Upper lobe of left lung (tissue), 6 donors: ENCODE measurements at regions not wholly inside any gene's neighbourhood (a gene's known extent, or its start where the extent isn't known, plus 50 kb on each side); places are given as distances from the start of the nearest gene placed in this dataset.
A peak's percentile ranks its signal among the peaks of the same experiment; 100 is the strongest.

Source experiments
- ATAC-seq, 2 donors: fragments of 200-7000 bp; cut with Tn5 transposase; one replicate each; pipeline ENCODE4 v1.9.1; 2022; ENCODE audit warnings: mild to moderate bottlenecking in 2 of 2, moderate library complexity in 2 of 2; ENCODE audit not compliant: low FRiP score in 2 of 2
- DNase-seq, 2 donors: peaks; one replicate each; pipeline ENCODE4 v3.0.0-alpha.2; 2019 to 2020
- H3K27ac ChIP-seq, 4 donors: fragments of 200-600 bp; sonication (generic); one replicate each; pipeline ENCODE4 v1.5.1; 2016 to 2019
- H3K27me3 ChIP-seq, 4 donors: fragments of 200-600 bp; sonication (generic); one replicate each; pipeline ENCODE4 v1.5.1; 2017 to 2019
- H3K36me3 ChIP-seq, 4 donors: fragments of 200-600 bp; sonication (generic); one replicate each; pipeline ENCODE4 v1.5.1; 2016 to 2019
- H3K4me1 ChIP-seq, 4 donors: fragments of 200-600 bp; sonication (generic); one replicate each; pipeline ENCODE4 v1.5.1; 2018 to 2019
- H3K4me3 ChIP-seq, 4 donors: fragments of 200-600 bp; sonication (generic); one replicate each; pipeline ENCODE4 v1.5.1; 2017 to 2019; ENCODE audit warnings: mild to moderate bottlenecking in 2 of 4, moderate library complexity in 1 of 4
- H3K9me3 ChIP-seq, 4 donors: fragments of 200-600 bp; sonication (generic); one replicate each; pipeline ENCODE4 v1.5.1; 2018 to 2019
- EP300 ChIP-seq, 4 donors: sonication (generic); formaldehyde crosslinking; IDR thresholded peaks; one replicate each; pipeline ENCODE4 v1.5.1; 2017; ENCODE audit warnings: antibody characterized with exemption in 4 of 4, control low read depth in 2 of 4
- POLR2A ChIP-seq, 4 donors: fragments of 450-650 bp; IDR thresholded peaks; one replicate each; pipeline ENCODE4 v1.5.1; 2016 to 2017; ENCODE audit warnings: antibody characterized with exemption in 4 of 4, mild to moderate bottlenecking in 2 of 4
- POLR2AphosphoS5 ChIP-seq, 2 donors: sonication (generic); formaldehyde crosslinking; IDR thresholded peaks; one replicate each; pipeline ENCODE4 v1.5.1; 2017; ENCODE audit warnings: antibody characterized with exemption in 2 of 2
- WGBS, 2 donors: methylation state at CpG; one replicate each; pipeline ENCODE4 v1.1.5; 2017 to 2018; 5-methylcytosine and 5-hydroxymethylcytosine counted together
- TF ChIP-seq, protein P1 (sequence below), 6 experiments: fragments of 450-650 bp in 4 of 6; fragments of 200-600 bp in 2 of 6; sonication (generic) in 2 of 6; IDR thresholded peaks; one replicate each; pipeline ENCODE4 v1.5.1; 2016 to 2019; ENCODE audit warnings: antibody characterized with exemption in 6 of 6
- donor health status: DM: no; HTN: no; CAD: no; lungs with moderate emphysema.
- donor health status: DM: no; HTN: yes; CAD: no; lungs with severe emphysema.

DNA sequence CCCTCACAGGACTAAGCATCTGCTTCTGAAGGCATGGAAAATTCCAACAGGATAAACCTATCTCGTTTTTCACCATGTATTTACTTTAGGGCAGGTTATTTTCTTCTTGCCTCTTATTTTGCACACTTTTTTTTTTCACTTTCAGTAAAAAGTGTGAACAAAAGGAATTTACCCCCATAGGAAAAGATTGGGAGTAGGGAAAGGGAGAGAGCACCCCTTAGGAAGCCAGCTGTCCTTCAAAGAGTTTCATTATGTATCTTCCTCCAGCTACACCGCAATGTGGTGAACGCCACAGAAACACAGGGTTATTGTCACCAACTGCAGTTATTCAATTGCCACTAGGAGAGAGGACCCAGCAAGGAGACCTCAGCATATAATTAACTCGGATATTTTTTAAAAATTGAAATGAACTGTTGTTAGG, 286.2 kb upstream of the VRK2 start:
- 60 to 68% methylated on average over 4 of the region's 4 CpGs for WGBS, 2 donors
- TF ChIP-seq, protein P1, sequence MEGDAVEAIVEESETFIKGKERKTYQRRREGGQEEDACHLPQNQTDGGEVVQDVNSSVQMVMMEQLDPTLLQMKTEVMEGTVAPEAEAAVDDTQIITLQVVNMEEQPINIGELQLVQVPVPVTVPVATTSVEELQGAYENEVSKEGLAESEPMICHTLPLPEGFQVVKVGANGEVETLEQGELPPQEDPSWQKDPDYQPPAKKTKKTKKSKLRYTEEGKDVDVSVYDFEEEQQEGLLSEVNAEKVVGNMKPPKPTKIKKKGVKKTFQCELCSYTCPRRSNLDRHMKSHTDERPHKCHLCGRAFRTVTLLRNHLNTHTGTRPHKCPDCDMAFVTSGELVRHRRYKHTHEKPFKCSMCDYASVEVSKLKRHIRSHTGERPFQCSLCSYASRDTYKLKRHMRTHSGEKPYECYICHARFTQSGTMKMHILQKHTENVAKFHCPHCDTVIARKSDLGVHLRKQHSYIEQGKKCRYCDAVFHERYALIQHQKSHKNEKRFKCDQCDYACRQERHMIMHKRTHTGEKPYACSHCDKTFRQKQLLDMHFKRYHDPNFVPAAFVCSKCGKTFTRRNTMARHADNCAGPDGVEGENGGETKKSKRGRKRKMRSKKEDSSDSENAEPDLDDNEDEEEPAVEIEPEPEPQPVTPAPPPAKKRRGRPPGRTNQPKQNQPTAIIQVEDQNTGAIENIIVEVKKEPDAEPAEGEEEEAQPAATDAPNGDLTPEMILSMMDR (IDR thresholded peaks at IDR 0.05), result no peak
- TF ChIP-seq POLR2A (IDR thresholded peaks at IDR 0.05) (no peak), EP300 (IDR thresholded peaks at IDR 0.05) (no peak), POLR2AphosphoS5 (IDR thresholded peaks at IDR 0.05) (no peak)
- Histone ChIP-seq H3K27ac (no peak overlapping the region), H3K36me3 (no peaks in the 10 kb centered on the region), H3K4me1 (peaks cover 0 to 10% (median 9%) of the 10 kb centered on the region in 4 donors), H3K4me3 (peak overlapping the region in 2 of 4 donors; percentile 20 to 32), H3K27me3 (no peaks in the 10 kb centered on the region), H3K9me3 (no peaks in the 10 kb centered on the region)
- DNase-seq (no peak), ATAC-seq (no peak)

DNA sequence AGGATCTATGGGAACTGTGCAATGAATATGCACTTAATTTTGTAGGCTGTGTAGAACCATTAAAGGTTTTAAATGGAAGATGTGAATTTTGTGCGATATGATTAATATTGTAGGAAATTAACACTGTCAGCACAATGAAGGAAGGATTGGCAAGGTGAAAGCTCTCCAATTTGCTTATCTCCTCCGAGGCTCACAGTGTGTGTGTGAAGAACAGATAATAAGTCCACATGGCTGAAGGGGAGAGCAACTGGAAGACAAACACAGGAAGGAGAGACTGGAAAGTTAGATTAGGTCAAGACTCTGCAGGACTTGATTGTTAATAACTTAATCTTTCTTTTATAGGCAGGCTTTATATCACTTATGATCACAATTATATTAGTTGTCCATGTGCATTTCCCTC, 269.7 kb upstream of the VRK2 start:
- TF ChIP-seq EP300 (IDR thresholded peaks at IDR 0.05), result no peak
- TF ChIP-seq POLR2A (IDR thresholded peaks at IDR 0.05), result no peak
- no peak for TF ChIP-seq POLR2AphosphoS5 (IDR thresholded peaks at IDR 0.05)
- TF ChIP-seq, protein P1 (IDR thresholded peaks at IDR 0.05), result no peak
- H3K4me1 ChIP-seq, result no peaks in the 10 kb centered on the region
- no peak overlapping the region for H3K4me3 ChIP-seq
- no peaks in the 10 kb centered on the region for H3K27me3 ChIP-seq
- ATAC-seq, result no peak
- no peak overlapping the region for H3K27ac ChIP-seq
- no peaks in the 10 kb centered on the region for H3K9me3 ChIP-seq
- no peak for DNase-seq
- H3K36me3 ChIP-seq, result no peaks in the 10 kb centered on the region
- WGBS, 2 donors, result 51 to 59% methylated on average over 2 of the region's 2 CpGs

DNA sequence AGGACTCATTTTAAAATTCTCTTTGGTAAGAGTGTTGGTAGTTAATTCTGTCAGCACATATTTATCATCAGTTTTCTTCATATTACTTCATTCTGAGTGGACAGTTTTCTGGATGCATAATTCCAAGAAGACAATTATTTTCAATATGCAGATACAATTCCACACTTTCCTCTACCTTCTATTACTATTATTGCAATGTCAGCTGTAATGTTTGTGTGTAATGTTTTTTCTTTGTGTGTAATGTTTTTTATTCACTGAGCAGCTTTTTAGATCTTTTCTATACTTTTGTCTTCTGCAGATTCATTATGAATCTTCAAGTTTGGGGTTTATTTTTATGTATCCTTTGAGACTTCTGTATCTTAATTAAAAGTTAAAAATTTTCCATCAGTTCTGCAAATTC, 264.0 kb upstream of the VRK2 start:
- H3K4me3 ChIP-seq, result no peak overlapping the region
- H3K36me3 ChIP-seq, result no peaks in the 10 kb centered on the region
- ATAC-seq (no peak), DNase-seq (no peak)
- no peaks in the 10 kb centered on the region for H3K9me3 ChIP-seq
- TF ChIP-seq POLR2AphosphoS5 (IDR thresholded peaks at IDR 0.05) (no peak), EP300 (IDR thresholded peaks at IDR 0.05) (no peak), POLR2A (IDR thresholded peaks at IDR 0.05) (no peak)
- TF ChIP-seq, protein P1 (IDR thresholded peaks at IDR 0.05), result no peak
- no peaks in the 10 kb centered on the region for H3K4me1 ChIP-seq
- no peaks in the 10 kb centered on the region for H3K27me3 ChIP-seq
- no peak overlapping the region for H3K27ac ChIP-seq

DNA sequence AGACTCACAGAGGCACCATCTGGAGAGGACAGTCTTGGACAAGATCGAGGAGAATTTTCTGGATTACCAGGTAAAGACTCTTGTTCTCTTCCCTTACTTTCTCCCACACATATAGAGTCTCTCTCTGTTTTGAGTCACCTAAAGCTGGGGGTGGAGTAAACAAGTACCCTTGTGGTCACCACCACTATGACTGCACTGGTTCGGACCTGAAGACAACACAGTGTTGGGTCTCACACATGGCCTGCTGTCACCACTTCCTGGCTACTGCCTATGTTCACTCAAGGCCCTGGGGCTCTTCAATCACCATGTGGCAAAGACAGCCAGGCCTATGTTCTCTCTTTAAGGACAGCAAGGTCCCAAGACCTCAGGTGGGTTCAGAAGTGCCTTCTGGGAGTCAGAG, 253.3 kb upstream of the VRK2 start:
- no peaks in the 10 kb centered on the region for H3K27me3 ChIP-seq
- H3K36me3 ChIP-seq, result no peaks in the 10 kb centered on the region
- DNase-seq (no peak), ATAC-seq (no peak)
- H3K9me3 ChIP-seq, result no peaks in the 10 kb centered on the region
- H3K4me1 ChIP-seq, result no peaks in the 10 kb centered on the region
- no peak overlapping the region for H3K27ac ChIP-seq
- no peak overlapping the region for H3K4me3 ChIP-seq
- TF ChIP-seq, protein P1 (IDR thresholded peaks at IDR 0.05), result no peak
- TF ChIP-seq EP300 (IDR thresholded peaks at IDR 0.05) (no peak), POLR2AphosphoS5 (IDR thresholded peaks at IDR 0.05) (no peak), POLR2A (IDR thresholded peaks at IDR 0.05) (no peak)
- WGBS, 2 donors, result 95 to 100% methylated on average over 1 to 2 of the region's 2 CpGs

DNA sequence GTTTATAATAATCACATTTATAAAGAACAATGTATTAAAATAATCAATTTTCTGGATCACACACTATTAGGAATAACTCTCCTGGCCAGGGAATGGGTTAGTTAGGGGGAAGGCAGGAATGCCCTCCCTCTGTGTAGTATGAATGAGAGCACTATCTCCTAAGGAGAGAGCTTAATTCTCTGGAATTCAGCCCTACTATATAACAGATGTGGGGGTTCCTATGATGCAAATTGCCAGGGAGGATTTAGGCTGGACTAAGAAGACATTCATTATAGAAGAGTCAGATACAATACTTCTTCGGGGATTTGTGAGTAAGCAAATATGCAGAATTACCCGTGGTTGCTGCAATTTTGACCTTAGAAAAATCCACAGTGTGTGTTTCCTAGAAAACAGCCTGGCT, 250.1 kb upstream of the VRK2 start:
- Histone ChIP-seq H3K4me3 (no peak overlapping the region), H3K36me3 (no peaks in the 10 kb centered on the region), H3K27me3 (no peaks in the 10 kb centered on the region), H3K27ac (no peak overlapping the region), H3K4me1 (no peaks in the 10 kb centered on the region), H3K9me3 (no peaks in the 10 kb centered on the region)
- DNase-seq (no peak), ATAC-seq (no peak)
- TF ChIP-seq EP300 (IDR thresholded peaks at IDR 0.05), result no peak
- TF ChIP-seq POLR2A (IDR thresholded peaks at IDR 0.05), result no peak
- no peak for TF ChIP-seq POLR2AphosphoS5 (IDR thresholded peaks at IDR 0.05)
- TF ChIP-seq, protein P1 (IDR thresholded peaks at IDR 0.05), result no peak
- WGBS, 2 donors, result 38 to 43% methylated on average over 2 of the region's 2 CpGs
